ENCODE measurements at regions not wholly inside any gene's neighbourhood (a gene's known extent, or its start where the extent isn't known, plus 50 kb on each side); places are given as distances from the start of the nearest gene placed in this dataset.

GRCh38 chr17:33534087-33534486 is 241.0 kb upstream of the ASIC2 start:
- no peaks in the 10 kb centered on the region for H3K4me1 ChIP-seq (ENCODE audit: control insufficient read depth in 2 of 3, insufficient read depth in 2 of 3, low read depth in 1 of 3, low read length in 3 of 3)
- no peak overlapping the region for H3K9ac ChIP-seq (ENCODE audit: low read length in 3 of 3)
- TF ChIP-seq CTCF (IDR thresholded peaks at IDR 0.05; ENCODE audit: borderline replicate concordance, extremely low read depth, insufficient read depth) = no peak
- H3K36me3 ChIP-seq (ENCODE audit: control insufficient read depth in 2 of 3, insufficient read depth in 3 of 3, low read length in 3 of 3) = no peaks in the 10 kb centered on the region
- intact Hi-C loops (cut with DNase I) = no loop called here
- FAIRE-seq = no peak
- H3K9me3 ChIP-seq (ENCODE audit: control insufficient read depth in 2 of 3, insufficient read depth in 1 of 3, low read length in 3 of 3) = no peaks in the 10 kb centered on the region
- DNase-seq = no peak
- H3K27me3 ChIP-seq (ENCODE audit: control insufficient read depth, insufficient read depth, low read length) = no peaks in the 10 kb centered on the region
- no peak overlapping the region for H3K27ac ChIP-seq (ENCODE audit: low read depth in 2 of 2, low read length in 2 of 2)
- H3K4me3 ChIP-seq (ENCODE audit: low read length in 3 of 3) = no peak overlapping the region

- DNase-seq = no peak
- no peaks in the 10 kb centered on the region for H3K27me3 ChIP-seq (ENCODE audit: control insufficient read depth, insufficient read depth, low read length)
- H3K4me3 ChIP-seq (ENCODE audit: low read length in 3 of 3) = no peak overlapping the region
- H3K4me1 ChIP-seq (ENCODE audit: control insufficient read depth in 2 of 3, insufficient read depth in 2 of 3, low read depth in 1 of 3, low read length in 3 of 3) = no peaks in the 10 kb centered on the region
- no peak for TF ChIP-seq CTCF (IDR thresholded peaks at IDR 0.05; ENCODE audit: borderline replicate concordance, extremely low read depth, insufficient read depth)
- no peaks in the 10 kb centered on the region for H3K36me3 ChIP-seq (ENCODE audit: control insufficient read depth in 2 of 3, insufficient read depth in 3 of 3, low read length in 3 of 3)
- intact Hi-C loops (cut with DNase I) = no loop called here
- H3K9me3 ChIP-seq (ENCODE audit: control insufficient read depth in 2 of 3, insufficient read depth in 1 of 3, low read length in 3 of 3) = no peaks in the 10 kb centered on the region
- H3K27ac ChIP-seq (ENCODE audit: low read depth in 2 of 2, low read length in 2 of 2) = no peak overlapping the region
- FAIRE-seq = no peak
- no peak overlapping the region for H3K9ac ChIP-seq (ENCODE audit: low read length in 3 of 3)
Observed at GRCh38 chr17:33545124-33545523, 252.0 kb upstream of the ASIC2 start.

- no peaks in the 10 kb centered on the region for H3K4me1 ChIP-seq (ENCODE audit: control insufficient read depth in 2 of 3, insufficient read depth in 2 of 3, low read depth in 1 of 3, low read length in 3 of 3)
- H3K9ac ChIP-seq (ENCODE audit: low read length in 3 of 3) = no peak overlapping the region
- FAIRE-seq (no peak), DNase-seq (no peak)
- H3K4me3 ChIP-seq (ENCODE audit: low read length in 3 of 3) = no peak overlapping the region
- no peaks in the 10 kb centered on the region for H3K9me3 ChIP-seq (ENCODE audit: control insufficient read depth in 2 of 3, insufficient read depth in 1 of 3, low read length in 3 of 3)
- no peak overlapping the region for H3K27ac ChIP-seq (ENCODE audit: low read depth in 2 of 2, low read length in 2 of 2)
- no peak for TF ChIP-seq CTCF (IDR thresholded peaks at IDR 0.05; ENCODE audit: borderline replicate concordance, extremely low read depth, insufficient read depth)
- intact Hi-C loops (cut with DNase I) = no loop called here
- no peaks in the 10 kb centered on the region for H3K27me3 ChIP-seq (ENCODE audit: control insufficient read depth, insufficient read depth, low read length)
- no peaks in the 10 kb centered on the region for H3K36me3 ChIP-seq (ENCODE audit: control insufficient read depth in 2 of 3, insufficient read depth in 3 of 3, low read length in 3 of 3)
Observed at GRCh38 chr17:33550261-33550660, 257.2 kb upstream of the ASIC2 start.

- Histone ChIP-seq H3K36me3 (ENCODE audit: control insufficient read depth in 2 of 3, insufficient read depth in 3 of 3, low read length in 3 of 3) (no peaks in the 10 kb centered on the region), H3K4me1 (ENCODE audit: control insufficient read depth in 2 of 3, insufficient read depth in 2 of 3, low read depth in 1 of 3, low read length in 3 of 3) (no peaks in the 10 kb centered on the region), H3K9me3 (ENCODE audit: control insufficient read depth in 2 of 3, insufficient read depth in 1 of 3, low read length in 3 of 3) (no peaks in the 10 kb centered on the region), H3K9ac (ENCODE audit: low read length in 3 of 3) (no peak overlapping the region), H3K27ac (ENCODE audit: low read depth in 2 of 2, low read length in 2 of 2) (no peak overlapping the region), H3K4me3 (ENCODE audit: low read length in 3 of 3) (no peak overlapping the region), H3K27me3 (ENCODE audit: control insufficient read depth, insufficient read depth, low read length) (no peaks in the 10 kb centered on the region)
- DNase-seq (no peak), FAIRE-seq (no peak)
- intact Hi-C loops (cut with DNase I) = no loop called here
- no peak for TF ChIP-seq CTCF (IDR thresholded peaks at IDR 0.05; ENCODE audit: borderline replicate concordance, extremely low read depth, insufficient read depth)
Observed at GRCh38 chr17:33551075-33551474, 258.0 kb upstream of the ASIC2 start.

All from kidney (tissue), 13 donors.